RWPE2 (cell line): ENCODE measurements at regions not wholly inside any gene's neighbourhood (a gene's known extent, or its start where the extent isn't known, plus 50 kb on each side); places are given as distances from the start of the nearest gene placed in this dataset.

ENCODE experiments used
- ATAC-seq: fragments of 200-7000 bp; cut with Tn5 transposase; 3 replicates; pipeline ENCODE4 v1.9.1; 2021; ENCODE audit warnings: low read depth
- DNase-seq: peaks from one replicate; pipeline ENCODE4 v3.0.0-alpha.2; 2020; ENCODE audit warnings: low spot score
- H3K27ac ChIP-seq: fragments of 450-650 bp; 2 replicates; pipeline ENCODE4 v1.5.1; 2017; ENCODE audit warnings: mild to moderate bottlenecking; ENCODE audit not compliant: poor library complexity, severe bottlenecking
- H3K27me3 ChIP-seq: fragments of 250-450 bp; sonication (Bioruptor Pico); 2 replicates; pipeline ENCODE4 v1.5.1; 2021; ENCODE audit warnings: mild to moderate bottlenecking, moderate library complexity; ENCODE audit not compliant: insufficient read depth, poor library complexity, severe bottlenecking
- H3K36me3 ChIP-seq: fragments of 250-450 bp; sonication (Bioruptor Pico); 2 replicates; pipeline ENCODE4 v1.5.1; 2020; ENCODE audit warnings: low read depth, mild to moderate bottlenecking, moderate library complexity
- H3K4me1 ChIP-seq: fragments of 250-450 bp; sonication (Bioruptor Pico); 2 replicates; pipeline ENCODE4 v1.5.1; 2021; ENCODE audit warnings: mild to moderate bottlenecking, moderate library complexity; ENCODE audit not compliant: insufficient read depth, poor library complexity, severe bottlenecking
- H3K4me3 ChIP-seq: fragments of 250-450 bp; sonication (Bioruptor Pico); 2 replicates; pipeline ENCODE4 v1.5.1; 2021; ENCODE audit warnings: mild to moderate bottlenecking, moderate library complexity; ENCODE audit not compliant: severe bottlenecking
- H3K9me3 ChIP-seq: fragments of 250-450 bp; sonication (Bioruptor Pico); 2 replicates; pipeline ENCODE4 v1.5.1; 2021; ENCODE audit warnings: mild to moderate bottlenecking, moderate library complexity; ENCODE audit not compliant: severe bottlenecking
- CTCF ChIP-seq: fragments of 450-650 bp; IDR thresholded peaks from one replicate; pipeline ENCODE4 v1.5.1; 2017; ENCODE audit warnings: mild to moderate bottlenecking, moderate library complexity; ENCODE audit not compliant: poor library complexity, severe bottlenecking

- no peak for DNase-seq
- no peaks in the 10 kb centered on the region for H3K36me3 ChIP-seq
- ATAC-seq, result no peak
- no peak for TF ChIP-seq CTCF
- H3K27ac ChIP-seq, result no peak overlapping the region
- H3K4me1 ChIP-seq, result no peaks in the 10 kb centered on the region
- H3K4me3 ChIP-seq, result no peak overlapping the region
- no peaks in the 10 kb centered on the region for H3K9me3 ChIP-seq
- no peaks in the 10 kb centered on the region for H3K27me3 ChIP-seq
These were observed 190.4 kb downstream of the SALL1 start for GRCh38 chr16:50960517-50961202.

- no peaks in the 10 kb centered on the region for H3K4me1 ChIP-seq
These were observed 194.0 kb downstream of the SALL1 start for GRCh38 chr16:50957056-50957455.

DNA sequence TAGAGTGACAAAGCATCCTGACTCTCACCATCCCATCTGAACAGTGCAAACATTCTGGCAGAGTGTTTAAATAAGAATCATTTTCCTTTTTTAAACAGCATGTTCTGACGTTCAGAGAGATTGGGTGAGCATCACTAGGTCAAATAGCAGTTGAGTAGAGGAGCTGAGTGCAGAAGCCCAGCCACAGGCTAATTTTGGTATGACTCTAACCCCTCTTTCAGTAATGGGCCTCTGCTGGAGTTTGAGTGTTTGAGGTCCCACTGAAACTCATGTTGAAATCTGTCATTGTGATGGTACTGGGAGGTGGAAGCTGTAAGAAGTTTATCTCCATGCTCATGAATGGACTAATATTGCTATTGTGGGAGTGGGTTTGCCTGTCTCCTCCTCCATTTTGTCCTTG is 194.4 kb downstream of the SALL1 start:
- no peaks in the 10 kb centered on the region for H3K27me3 ChIP-seq
- no peak overlapping the region for H3K27ac ChIP-seq
- ATAC-seq (no peak), DNase-seq (no peak)
- no peaks in the 10 kb centered on the region for H3K36me3 ChIP-seq
- no peaks in the 10 kb centered on the region for H3K4me1 ChIP-seq
- no peaks in the 10 kb centered on the region for H3K9me3 ChIP-seq
- TF ChIP-seq CTCF, result no peak
- no peak overlapping the region for H3K4me3 ChIP-seq

More at GRCh38 chr16:50957056-50957455, 194.0 kb downstream of the SALL1 start:
- DNase-seq (no peak), ATAC-seq (no peak)
- no peak overlapping the region for H3K4me3 ChIP-seq
- no peaks in the 10 kb centered on the region for H3K36me3 ChIP-seq
- TF ChIP-seq CTCF, result no peak
- H3K27me3 ChIP-seq, result no peaks in the 10 kb centered on the region
- H3K27ac ChIP-seq, result no peak overlapping the region
- H3K9me3 ChIP-seq, result no peaks in the 10 kb centered on the region

- H3K27me3 ChIP-seq, result no peaks in the 10 kb centered on the region
- no peak overlapping the region for H3K4me3 ChIP-seq
- TF ChIP-seq CTCF, result no peak
- no peak overlapping the region for H3K27ac ChIP-seq
- H3K9me3 ChIP-seq, result no peaks in the 10 kb centered on the region
- H3K36me3 ChIP-seq, result no peaks in the 10 kb centered on the region
- DNase-seq, result no peak
- H3K4me1 ChIP-seq, result no peaks in the 10 kb centered on the region
- ATAC-seq, result no peak
These were observed 195.8 kb downstream of the SALL1 start for GRCh38 chr16:50955311-50955710.

DNA sequence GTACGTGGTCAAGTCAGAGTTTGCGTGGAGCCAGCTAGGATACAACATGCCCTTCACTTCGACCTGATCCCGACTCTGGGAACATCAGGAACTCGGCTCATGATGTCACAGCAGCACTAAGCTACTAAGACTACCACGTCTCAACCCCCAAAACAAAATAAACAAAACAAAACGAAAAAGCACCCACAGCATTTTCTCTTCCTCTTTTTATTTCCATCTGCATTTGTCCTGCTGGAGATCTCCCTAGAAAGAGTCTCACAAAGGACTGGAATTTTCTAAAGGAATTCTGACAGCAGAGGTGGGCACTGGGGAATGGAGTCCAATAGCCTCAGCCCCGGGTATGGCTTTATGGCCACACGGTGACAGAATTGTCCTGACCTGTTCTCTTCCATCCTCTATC is 196.6 kb downstream of the SALL1 start:
- no peak for DNase-seq
- no peak overlapping the region for H3K27ac ChIP-seq
- no peak for ATAC-seq
- H3K4me3 ChIP-seq, result no peak overlapping the region
- TF ChIP-seq CTCF, result no peak
- H3K4me1 ChIP-seq, result no peaks in the 10 kb centered on the region
- no peaks in the 10 kb centered on the region for H3K9me3 ChIP-seq
- no peaks in the 10 kb centered on the region for H3K36me3 ChIP-seq
- H3K27me3 ChIP-seq, result no peaks in the 10 kb centered on the region
